Epithelial cell of proximal tubule (primary cell): ENCODE measurements at regions not wholly inside any gene's neighbourhood (a gene's known extent, or its start where the extent isn't known, plus 50 kb on each side); places are given as distances from the start of the nearest gene placed in this dataset.
"Not testable (repeated sequence)": the region's sequence is repeated elsewhere in the genome, so short reads cannot be mapped to it uniquely, and the experiment has no call there.

Experiments
- DNase-seq: peaks from one replicate; pipeline ENCODE4 v3.0.0-alpha.2; 2011; ENCODE audit warnings: low read depth
- H3K4me3 ChIP-seq: 2 replicates; pipeline ENCODE4 v1.5.1; 2011; ENCODE audit warnings: low read depth, mild to moderate bottlenecking, low read length
- TF ChIP-seq, protein P1 (sequence below): conservative IDR thresholded peaks from 2 replicates; pipeline ENCODE4 v1.5.1; 2012; ENCODE audit warnings: low read depth, mild to moderate bottlenecking, low read length

- TF ChIP-seq, protein P1, sequence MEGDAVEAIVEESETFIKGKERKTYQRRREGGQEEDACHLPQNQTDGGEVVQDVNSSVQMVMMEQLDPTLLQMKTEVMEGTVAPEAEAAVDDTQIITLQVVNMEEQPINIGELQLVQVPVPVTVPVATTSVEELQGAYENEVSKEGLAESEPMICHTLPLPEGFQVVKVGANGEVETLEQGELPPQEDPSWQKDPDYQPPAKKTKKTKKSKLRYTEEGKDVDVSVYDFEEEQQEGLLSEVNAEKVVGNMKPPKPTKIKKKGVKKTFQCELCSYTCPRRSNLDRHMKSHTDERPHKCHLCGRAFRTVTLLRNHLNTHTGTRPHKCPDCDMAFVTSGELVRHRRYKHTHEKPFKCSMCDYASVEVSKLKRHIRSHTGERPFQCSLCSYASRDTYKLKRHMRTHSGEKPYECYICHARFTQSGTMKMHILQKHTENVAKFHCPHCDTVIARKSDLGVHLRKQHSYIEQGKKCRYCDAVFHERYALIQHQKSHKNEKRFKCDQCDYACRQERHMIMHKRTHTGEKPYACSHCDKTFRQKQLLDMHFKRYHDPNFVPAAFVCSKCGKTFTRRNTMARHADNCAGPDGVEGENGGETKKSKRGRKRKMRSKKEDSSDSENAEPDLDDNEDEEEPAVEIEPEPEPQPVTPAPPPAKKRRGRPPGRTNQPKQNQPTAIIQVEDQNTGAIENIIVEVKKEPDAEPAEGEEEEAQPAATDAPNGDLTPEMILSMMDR: no peak
- no peak overlapping the region for H3K4me3 ChIP-seq
- DNase-seq: no peak
These were observed 1047.2 kb downstream of the ROBO2 start for GRCh38 chr3:78087134-78087533.

DNA sequence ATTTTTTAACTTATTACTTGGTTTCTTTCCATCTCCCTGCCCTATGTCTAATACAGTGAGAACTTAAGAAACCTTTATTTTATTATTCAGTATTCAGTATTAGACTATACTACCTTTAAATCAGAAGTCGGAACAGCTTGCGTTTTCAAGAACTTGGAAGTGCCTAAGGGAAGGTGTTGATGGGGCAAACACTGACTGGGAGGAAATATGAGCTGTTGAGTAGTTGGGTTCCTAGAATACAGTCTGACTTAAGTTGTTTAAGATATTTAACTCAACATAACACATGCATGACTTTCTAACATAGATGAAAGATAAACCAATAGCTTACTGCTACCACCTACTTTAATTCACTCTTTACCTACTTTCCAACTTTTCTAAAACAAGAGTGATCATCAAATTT, 1048.1 kb downstream of the ROBO2 start:
- H3K4me3 ChIP-seq: no peak overlapping the region
- TF ChIP-seq, protein P1: no peak
- no peak for DNase-seq

DNA sequence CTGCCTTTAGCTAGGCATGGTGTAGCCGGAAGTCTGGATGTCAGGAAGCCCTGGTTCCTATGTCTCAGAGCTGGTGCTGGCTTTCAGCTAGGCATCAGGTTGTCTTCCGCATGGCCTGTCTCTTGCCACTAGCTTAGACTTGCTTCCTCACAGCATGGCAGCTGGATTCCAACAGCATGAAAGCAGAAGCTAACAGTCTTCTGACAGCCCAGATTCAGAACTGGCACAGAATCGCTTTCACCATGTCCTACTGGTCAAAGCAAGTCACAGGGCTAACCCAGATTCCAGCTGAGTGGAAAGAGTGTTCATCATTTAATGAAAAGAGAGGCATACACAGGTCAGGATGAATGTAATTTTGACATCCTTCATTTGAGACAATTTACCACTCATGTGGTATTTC, 1050.5 kb downstream of the ROBO2 start:
- no peak overlapping the region for H3K4me3 ChIP-seq
- DNase-seq: no peak
- TF ChIP-seq, protein P1: no peak

DNA sequence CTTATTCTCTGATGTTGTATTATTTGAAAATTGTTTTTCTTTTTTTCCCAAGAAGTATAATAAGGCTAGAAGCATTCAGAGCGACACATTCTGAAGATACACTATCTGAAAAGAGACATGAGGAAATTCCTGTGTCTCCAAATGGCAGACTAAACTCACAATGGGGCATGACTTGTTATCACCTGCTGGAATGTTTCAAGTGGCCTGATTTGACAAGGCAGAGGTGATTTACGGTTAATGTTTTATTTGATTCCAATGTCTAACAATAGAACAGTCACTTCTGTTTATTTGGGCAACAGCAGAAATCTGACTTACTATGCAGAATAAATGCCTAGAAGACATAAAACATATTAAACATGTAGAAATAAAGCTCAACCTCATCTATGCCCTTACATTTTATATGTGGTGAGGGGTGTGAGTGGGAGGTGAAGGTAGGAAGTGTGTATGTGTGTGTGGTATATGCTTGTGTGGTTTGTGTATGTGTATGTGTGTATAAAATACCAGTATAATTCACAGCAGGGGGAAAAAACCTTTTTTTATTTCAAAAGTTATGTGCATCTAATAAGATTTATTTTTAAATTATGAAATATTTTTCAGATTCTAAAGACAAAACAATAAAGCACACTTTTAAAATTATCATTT, 1051.7 kb downstream of the ROBO2 start:
- H3K4me3 ChIP-seq: no peak overlapping the region
- TF ChIP-seq, protein P1: no peak
- DNase-seq: no peak

DNA sequence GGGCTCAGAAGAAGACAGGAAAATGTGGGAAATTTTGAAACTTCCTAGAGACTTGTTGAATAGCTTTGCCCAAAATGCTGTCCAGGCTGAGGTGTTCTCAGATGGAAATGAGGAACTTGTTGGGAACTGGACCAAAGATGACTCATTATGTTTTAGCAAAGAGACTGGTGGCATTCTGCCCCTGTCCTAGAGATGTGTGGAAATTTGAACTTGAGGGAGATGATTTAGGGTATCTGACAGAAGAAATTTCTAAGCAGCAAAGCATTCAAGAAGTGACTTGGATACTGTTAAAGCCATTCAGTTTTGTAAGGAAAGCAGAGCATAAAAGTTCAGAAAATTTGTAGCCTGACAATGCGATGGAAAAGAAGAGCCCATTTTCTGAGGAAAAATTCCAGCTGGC, 1052.7 kb downstream of the ROBO2 start:
- H3K4me3 ChIP-seq, DNase-seq: not testable (repeated sequence)

DNA sequence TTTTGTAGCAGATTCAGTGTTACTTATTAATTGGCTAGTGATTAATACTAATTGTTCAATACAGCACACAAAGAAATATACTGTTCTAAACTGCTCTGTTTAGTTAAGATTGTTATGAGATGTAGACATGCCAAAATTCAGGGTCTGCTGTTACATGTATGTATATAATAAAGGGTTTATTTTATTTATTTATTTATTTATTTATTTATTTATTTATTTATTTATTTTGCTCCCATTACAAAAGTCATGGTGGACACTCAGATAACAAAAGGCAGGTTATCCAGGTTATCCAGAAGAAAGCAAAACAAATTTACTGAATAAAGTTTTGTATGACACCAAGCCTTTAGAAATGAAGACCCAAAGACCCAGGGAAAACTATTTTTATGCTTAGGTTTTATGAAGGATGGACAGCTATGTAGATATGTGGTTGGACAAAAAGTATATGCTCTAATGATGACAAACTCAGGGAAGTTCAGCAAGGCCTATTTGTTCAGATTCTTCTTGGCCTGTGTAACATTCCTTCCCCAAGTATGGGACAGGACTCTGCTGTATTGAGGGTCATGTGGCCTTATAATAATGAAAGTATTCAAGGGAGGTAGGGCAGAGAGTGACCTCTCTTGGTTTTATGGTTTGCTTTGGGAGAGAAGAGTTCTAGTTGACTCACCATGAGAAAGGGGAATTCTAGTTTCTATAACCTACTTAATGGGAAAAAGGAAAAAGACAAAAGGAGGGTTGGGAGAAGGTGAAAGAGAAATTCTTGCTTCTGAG, 1056.8 kb downstream of the ROBO2 start:
- TF ChIP-seq, protein P1: no peak
- DNase-seq: peak; percentile 37
- H3K4me3 ChIP-seq: no peak overlapping the region

GRCh38 chr3:78098367-78098766, 1058.5 kb downstream of the ROBO2 start:
- H3K4me3 ChIP-seq: no peak overlapping the region
- TF ChIP-seq, protein P1: no peak
- no peak for DNase-seq
